Muscle layer of colon (tissue), 2 donors: ENCODE measurements at regions not wholly inside any gene's neighbourhood (a gene's known extent, or its start where the extent isn't known, plus 50 kb on each side); places are given as distances from the start of the nearest gene placed in this dataset.

Experiments used
- H3K27ac ChIP-seq: one replicate; pipeline ENCODE4 v1.7.0; 2013; ENCODE audit warnings: low read depth, mild to moderate bottlenecking, low read length, moderate library complexity
- H3K27me3 ChIP-seq, 2 donors: one replicate each; pipeline ENCODE4 v1.7.0; 2013; ENCODE audit warnings: low read length in 2 of 2, mild to moderate bottlenecking in 2 of 2; ENCODE audit not compliant: insufficient read depth in 2 of 2, control insufficient read depth in 1 of 2
- H3K36me3 ChIP-seq: one replicate; pipeline ENCODE4 v1.7.0; 2013; ENCODE audit warnings: mild to moderate bottlenecking, low read length; ENCODE audit not compliant: insufficient read depth
- H3K4me1 ChIP-seq: one replicate; pipeline ENCODE4 v1.7.0; 2013; ENCODE audit warnings: mild to moderate bottlenecking, low read length; ENCODE audit not compliant: insufficient read depth
- H3K4me3 ChIP-seq, 2 donors: one replicate each; pipeline ENCODE4 v1.7.0; 2013; ENCODE audit warnings: low read length in 2 of 2, low read depth in 1 of 2, mild to moderate bottlenecking in 1 of 2, moderate library complexity in 1 of 2
- H3K9ac ChIP-seq: one replicate; pipeline ENCODE4 v1.7.0; 2013; ENCODE audit warnings: low read length
- H3K9me3 ChIP-seq: one replicate; pipeline ENCODE4 v1.7.0; 2013; ENCODE audit warnings: mild to moderate bottlenecking, low read length
- donor health status: abdominal sarcoma.
- donor health status: Adenocarcinoma of cecum.

- Histone ChIP-seq H3K4me3 (no peak overlapping the region), H3K27me3 (peaks cover 50 to 54% of the 10 kb centered on the region in 2 donors), H3K27ac (no peak overlapping the region), H3K4me1 (peaks cover 19% of the 10 kb centered on the region), H3K36me3 (no peaks in the 10 kb centered on the region), H3K9ac (no peak overlapping the region), H3K9me3 (no peaks in the 10 kb centered on the region)
Measured at GRCh38 chr5:73295921-73296320, 122.9 kb downstream of the TMEM174 start.

DNA sequence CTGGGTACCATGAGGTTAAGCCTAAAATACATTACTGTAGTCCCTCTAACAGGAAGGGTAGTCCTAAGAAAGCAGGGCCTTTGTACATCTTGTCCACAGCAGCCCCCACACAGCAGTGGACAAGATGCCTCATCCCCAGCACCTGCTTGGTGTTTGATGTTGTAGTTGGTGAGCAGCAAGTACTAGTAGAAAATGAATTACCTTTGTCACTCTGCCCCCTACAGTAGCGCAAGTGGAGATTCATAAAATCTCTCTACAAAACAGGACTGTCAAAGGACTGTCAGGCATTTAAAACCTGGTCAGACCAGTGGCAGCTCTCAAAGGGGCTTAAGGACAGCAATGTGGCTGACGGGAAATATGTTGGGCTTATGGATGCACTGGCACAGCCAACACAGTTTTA, 122.5 kb downstream of the TMEM174 start:
- no peak overlapping the region for H3K9ac ChIP-seq
- H3K36me3 ChIP-seq, result no peaks in the 10 kb centered on the region
- peaks cover 19% of the 10 kb centered on the region for H3K4me1 ChIP-seq
- no peaks in the 10 kb centered on the region for H3K9me3 ChIP-seq
- no peak overlapping the region for H3K27ac ChIP-seq
- H3K4me3 ChIP-seq, result no peak overlapping the region
- H3K27me3 ChIP-seq, result peaks cover 46 to 49% of the 10 kb centered on the region in 2 donors

DNA sequence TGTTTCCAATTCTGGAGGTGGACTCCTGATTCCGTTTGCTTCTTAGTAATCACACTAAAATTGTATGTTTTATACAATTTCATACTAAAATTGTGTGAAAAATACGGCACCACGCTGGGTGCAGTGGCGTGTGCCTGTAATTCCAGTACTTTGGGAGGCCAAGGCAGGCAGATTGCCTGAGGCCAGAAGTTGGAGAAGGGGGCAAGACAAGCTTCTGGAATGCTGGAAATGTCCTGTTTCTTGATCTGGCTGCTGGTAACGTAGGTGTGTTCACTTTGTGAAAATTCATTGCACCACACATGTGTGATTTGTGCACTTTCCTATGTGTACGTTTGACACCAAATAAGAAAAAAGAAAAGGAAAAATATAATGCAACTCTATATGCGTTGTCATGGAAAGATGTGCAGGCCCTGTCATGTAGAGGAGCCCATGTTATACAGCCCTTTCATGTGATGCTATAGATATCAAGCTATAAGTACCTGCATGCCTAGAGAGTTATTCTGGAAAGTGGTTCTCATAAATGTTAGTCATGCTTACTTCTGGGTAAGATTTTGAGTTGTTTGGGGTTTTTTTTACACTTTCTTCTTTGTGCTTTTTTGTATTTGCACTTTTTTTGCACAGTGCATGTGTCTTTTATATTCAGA, 119.9 kb downstream of the TMEM174 start:
- H3K27ac ChIP-seq, result no peak overlapping the region
- H3K4me1 ChIP-seq, result no peaks in the 10 kb centered on the region
- H3K27me3 ChIP-seq, result peaks cover 20 to 24% of the 10 kb centered on the region in 2 donors
- H3K9ac ChIP-seq, result no peak overlapping the region
- H3K36me3 ChIP-seq, result no peaks in the 10 kb centered on the region
- H3K9me3 ChIP-seq, result no peaks in the 10 kb centered on the region
- H3K4me3 ChIP-seq, result no peak overlapping the region

- H3K4me3 ChIP-seq, result no peak overlapping the region
- H3K27me3 ChIP-seq, result peaks cover 10 to 13% of the 10 kb centered on the region in 2 donors
- no peaks in the 10 kb centered on the region for H3K9me3 ChIP-seq
- H3K36me3 ChIP-seq, result no peaks in the 10 kb centered on the region
- no peaks in the 10 kb centered on the region for H3K4me1 ChIP-seq
- no peak overlapping the region for H3K9ac ChIP-seq
- H3K27ac ChIP-seq, result no peak overlapping the region
Measured at GRCh38 chr5:73291873-73292272, 118.9 kb downstream of the TMEM174 start.

- Histone ChIP-seq H3K9ac (no peak overlapping the region), H3K9me3 (no peaks in the 10 kb centered on the region), H3K4me3 (no peak overlapping the region), H3K27me3 (peaks cover 0 to 9% of the 10 kb centered on the region in 2 donors), H3K4me1 (no peaks in the 10 kb centered on the region), H3K36me3 (no peaks in the 10 kb centered on the region), H3K27ac (no peak overlapping the region)
Measured at GRCh38 chr5:73290242-73290641, 117.2 kb downstream of the TMEM174 start.

DNA sequence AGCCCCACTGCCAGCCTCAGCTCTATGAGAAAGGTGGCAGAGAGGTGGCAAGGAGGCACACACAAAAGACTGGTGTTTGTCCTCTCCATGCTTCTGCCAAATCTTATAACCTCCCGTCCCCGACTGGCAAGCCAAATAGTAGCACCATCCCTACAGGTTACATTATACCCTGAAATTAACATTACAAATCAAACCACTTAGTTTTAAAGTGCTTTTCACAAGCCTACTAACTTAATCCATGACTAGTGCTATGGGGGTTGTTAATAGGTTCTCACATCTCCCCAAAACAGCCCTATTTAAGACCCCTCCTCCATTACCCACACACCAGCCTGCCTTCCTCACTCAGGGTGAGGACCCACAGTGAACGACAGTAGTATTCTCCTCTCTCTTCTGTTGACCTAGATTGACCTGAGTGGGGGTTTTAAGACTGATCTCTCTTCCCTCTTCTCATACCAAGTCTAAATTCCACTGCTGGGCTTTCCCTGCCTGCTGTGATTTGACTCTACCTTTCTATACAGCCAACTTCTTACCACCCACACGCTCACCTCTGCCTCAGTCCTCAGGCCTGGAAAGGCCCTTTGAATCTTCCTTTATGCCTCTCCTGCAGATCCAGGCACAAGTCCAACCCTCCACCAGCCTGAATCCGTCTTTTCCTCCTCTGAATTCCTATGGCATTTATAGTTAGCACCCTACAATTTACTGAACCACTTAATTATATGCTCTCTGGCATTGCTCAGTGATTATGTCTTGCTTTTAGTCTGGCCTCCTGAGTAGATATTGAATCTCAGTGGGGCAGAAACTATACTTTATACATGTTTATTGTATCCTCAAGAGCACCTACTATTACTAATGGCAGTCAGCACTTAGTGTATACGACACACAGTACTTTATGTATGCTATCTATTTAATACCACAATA, 116.1 kb downstream of the TMEM174 start:
- peaks cover 0 to 9% of the 10 kb centered on the region in 2 donors for H3K27me3 ChIP-seq
- H3K9ac ChIP-seq, result no peak overlapping the region
- H3K27ac ChIP-seq, result no peak overlapping the region
- H3K36me3 ChIP-seq, result no peaks in the 10 kb centered on the region
- no peaks in the 10 kb centered on the region for H3K4me1 ChIP-seq
- no peaks in the 10 kb centered on the region for H3K9me3 ChIP-seq
- H3K4me3 ChIP-seq, result no peak overlapping the region

GRCh38 chr5:73286896-73287295, 113.9 kb downstream of the TMEM174 start:
- H3K27me3 ChIP-seq, result peaks cover 0 to 9% of the 10 kb centered on the region in 2 donors
- H3K4me1 ChIP-seq, result no peaks in the 10 kb centered on the region
- H3K9ac ChIP-seq, result no peak overlapping the region
- H3K27ac ChIP-seq, result no peak overlapping the region
- no peaks in the 10 kb centered on the region for H3K9me3 ChIP-seq
- no peaks in the 10 kb centered on the region for H3K36me3 ChIP-seq
- H3K4me3 ChIP-seq, result no peak overlapping the region

DNA sequence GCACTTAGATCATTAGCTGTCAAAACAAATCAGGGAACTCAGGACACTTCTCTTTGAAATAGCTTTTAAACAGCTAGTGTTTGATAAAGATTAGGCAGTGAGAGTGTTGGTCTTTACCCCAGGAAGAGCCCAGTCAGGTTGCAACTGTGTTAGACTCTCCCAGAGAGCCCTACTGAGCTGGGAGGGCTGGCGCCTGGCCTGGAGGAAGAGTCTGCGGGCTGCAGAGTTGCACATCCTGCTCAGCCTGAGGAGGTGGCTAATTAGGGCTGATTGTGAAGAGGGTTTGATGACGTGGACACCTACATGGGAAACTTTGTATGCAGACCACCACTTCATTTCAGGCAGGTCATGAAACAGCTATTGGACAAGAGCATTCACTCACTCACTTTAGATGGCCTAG, 112.0 kb downstream of the TMEM174 start:
- no peak overlapping the region for H3K4me3 ChIP-seq
- no peak overlapping the region for H3K27ac ChIP-seq
- H3K9me3 ChIP-seq, result no peaks in the 10 kb centered on the region
- no peak overlapping the region for H3K9ac ChIP-seq
- peaks cover 12% of the 10 kb centered on the region for H3K4me1 ChIP-seq
- H3K36me3 ChIP-seq, result no peaks in the 10 kb centered on the region
- H3K27me3 ChIP-seq, result no peaks in the 10 kb centered on the region

DNA sequence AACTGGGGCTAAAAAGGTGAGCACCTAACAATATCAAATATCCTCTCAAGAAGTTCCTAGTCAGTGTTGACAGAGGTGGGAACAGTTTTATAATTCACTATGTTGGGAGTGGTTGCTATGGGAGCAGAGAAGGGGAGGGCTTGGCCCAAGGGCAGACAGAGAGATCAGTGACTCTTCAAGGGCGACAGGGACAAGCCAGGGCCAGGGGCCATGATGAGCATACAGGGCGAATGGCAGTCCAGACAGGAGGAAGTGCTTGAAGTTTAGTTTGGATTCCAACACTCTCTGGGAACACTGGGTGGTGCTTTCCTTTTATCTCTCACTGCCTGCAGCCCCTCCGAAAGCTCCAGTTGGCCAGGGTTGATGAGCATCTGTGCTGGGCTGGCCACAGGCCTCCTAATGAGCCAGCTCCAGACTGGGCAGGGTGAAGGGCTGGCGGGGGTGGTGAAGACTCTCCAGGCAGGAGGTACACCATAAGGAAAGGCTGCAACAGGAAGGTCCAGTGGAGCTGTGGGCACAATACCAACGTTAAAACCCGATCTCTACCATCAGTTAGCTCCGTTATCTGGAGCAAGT, 111.3 kb downstream of the TMEM174 start:
- H3K9ac ChIP-seq, result no peak overlapping the region
- H3K36me3 ChIP-seq, result no peaks in the 10 kb centered on the region
- H3K27me3 ChIP-seq, result no peaks in the 10 kb centered on the region
- H3K9me3 ChIP-seq, result no peaks in the 10 kb centered on the region
- H3K4me1 ChIP-seq, result peaks cover 12% of the 10 kb centered on the region
- H3K27ac ChIP-seq, result no peak overlapping the region
- no peak overlapping the region for H3K4me3 ChIP-seq

- Histone ChIP-seq H3K9ac (no peak overlapping the region), H3K36me3 (no peaks in the 10 kb centered on the region), H3K27me3 (no peaks in the 10 kb centered on the region), H3K4me3 (no peak overlapping the region), H3K27ac (no peak overlapping the region), H3K9me3 (no peaks in the 10 kb centered on the region), H3K4me1 (peaks cover 12% of the 10 kb centered on the region)
Measured at GRCh38 chr5:73282923-73283322, 109.9 kb downstream of the TMEM174 start.

DNA sequence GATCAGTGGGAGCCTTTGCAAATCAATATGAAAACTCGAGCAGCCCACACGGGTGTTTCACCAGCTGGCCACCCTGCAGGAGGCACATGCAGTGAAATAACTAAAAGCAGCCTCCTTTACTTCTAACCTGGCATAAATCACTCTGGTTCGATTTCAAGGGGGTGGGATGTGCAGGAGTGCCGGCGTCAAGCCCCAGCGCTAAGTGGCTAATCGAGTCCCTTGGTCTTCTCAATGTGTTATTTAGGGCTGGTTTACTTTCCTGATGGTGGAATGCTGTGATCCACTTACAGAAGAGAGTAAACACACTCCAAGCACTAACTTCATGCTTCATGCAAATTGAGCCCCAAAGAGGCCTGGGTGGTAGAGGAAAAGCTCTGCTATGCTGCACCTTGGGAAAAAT, 109.4 kb downstream of the TMEM174 start:
- Histone ChIP-seq H3K36me3 (no peaks in the 10 kb centered on the region), H3K27me3 (no peaks in the 10 kb centered on the region), H3K4me3 (no peak overlapping the region), H3K9ac (no peak overlapping the region), H3K27ac (no peak overlapping the region), H3K4me1 (peaks cover 12% of the 10 kb centered on the region), H3K9me3 (no peaks in the 10 kb centered on the region)
